ENCODE measurements at regions not wholly inside any gene's neighbourhood (a gene's known extent, or its start where the extent isn't known, plus 50 kb on each side); places are given as distances from the start of the nearest gene placed in this dataset.
"Not testable (repeated sequence)": the region's sequence is repeated elsewhere in the genome, so short reads cannot be mapped to it uniquely, and the experiment has no call there.

- intact Hi-C loops (cut with DNase I): no loop called here
- DNase-seq (ENCODE audit: low spot score) (no peak), ATAC-seq (no peak)
Observed at GRCh38 chr4:100340512-100341485, 150.5 kb upstream of the DDIT4L start.

- DNase-seq (ENCODE audit: low spot score): no peak
- ATAC-seq: no peak
- intact Hi-C loops (cut with DNase I): no loop called here
Observed at GRCh38 chr4:100339870-100340269, 149.6 kb upstream of the DDIT4L start.

- intact Hi-C loops (cut with DNase I); DNase-seq (ENCODE audit: low spot score); ATAC-seq: not testable (repeated sequence)
Observed at GRCh38 chr4:100333491-100333890, 143.2 kb upstream of the DDIT4L start.

- ATAC-seq: peak; percentile 36
- intact Hi-C loops (cut with DNase I): no loop called here
- DNase-seq (ENCODE audit: low spot score): no peak
Observed at GRCh38 chr4:100317032-100317864, 127.0 kb upstream of the DDIT4L start.

GRCh38 chr4:100314057-100314456, 123.8 kb upstream of the DDIT4L start:
- intact Hi-C loops (cut with DNase I): no loop called here

GRCh38 chr4:100312615-100313350, 122.5 kb upstream of the DDIT4L start:
- ATAC-seq (no peak), DNase-seq (ENCODE audit: low spot score) (no peak)
- intact Hi-C loops (cut with DNase I): no loop called here

More at GRCh38 chr4:100314057-100314456, 123.8 kb upstream of the DDIT4L start:
- no peak for ATAC-seq
- DNase-seq (ENCODE audit: low spot score): no peak

- intact Hi-C loops (cut with DNase I): no loop called here
- DNase-seq (ENCODE audit: low spot score) (no peak), ATAC-seq (no peak)
Observed at GRCh38 chr4:100311181-100311580, 120.9 kb upstream of the DDIT4L start.

GRCh38 chr4:100306018-100306417, 115.8 kb upstream of the DDIT4L start:
- no peak for DNase-seq (ENCODE audit: low spot score)
- intact Hi-C loops (cut with DNase I): no loop called here
- ATAC-seq: no peak

GRCh38 chr4:100302061-100303026, 112.1 kb upstream of the DDIT4L start:
- intact Hi-C loops (cut with DNase I): no loop called here
- ATAC-seq: peak; percentile 88
- DNase-seq (ENCODE audit: low spot score): no peak

GRCh38 chr4:100299046-100299840, 109.0 kb upstream of the DDIT4L start:
- peak; percentile 75 for ATAC-seq
- no peak for DNase-seq (ENCODE audit: low spot score)
- intact Hi-C loops (cut with DNase I): no loop called here

GRCh38 chr4:100295792-100296191, 105.5 kb upstream of the DDIT4L start:
- intact Hi-C loops (cut with DNase I): no loop called here
- ATAC-seq (no peak), DNase-seq (ENCODE audit: low spot score) (no peak)

- intact Hi-C loops (cut with DNase I): no loop called here
- ATAC-seq (no peak), DNase-seq (ENCODE audit: low spot score) (no peak)
Observed at GRCh38 chr4:100294356-100294755, 104.1 kb upstream of the DDIT4L start.

GRCh38 chr4:100290585-100290984, 100.3 kb upstream of the DDIT4L start:
- DNase-seq (ENCODE audit: low spot score) (no peak), ATAC-seq (no peak)
- intact Hi-C loops (cut with DNase I): no loop called here

- ATAC-seq (no peak), DNase-seq (ENCODE audit: low spot score) (no peak)
- intact Hi-C loops (cut with DNase I): no loop called here
Observed at GRCh38 chr4:100289946-100290345, 99.7 kb upstream of the DDIT4L start.

- DNase-seq (ENCODE audit: low spot score): no peak
- intact Hi-C loops (cut with DNase I): no loop called here
Observed at GRCh38 chr4:100289530-100289888, 99.2 kb upstream of the DDIT4L start.

GRCh38 chr4:100288811-100289529, 98.7 kb upstream of the DDIT4L start:
- DNase-seq (ENCODE audit: low spot score): no peak

More at GRCh38 chr4:100289530-100289888, 99.2 kb upstream of the DDIT4L start:
- no peak for ATAC-seq

GRCh38 chr4:100288161-100288560, 97.9 kb upstream of the DDIT4L start:
- no peak for DNase-seq (ENCODE audit: low spot score)
- intact Hi-C loops (cut with DNase I): no loop called here
- no peak for ATAC-seq

More at GRCh38 chr4:100288811-100289529, 98.7 kb upstream of the DDIT4L start:
- intact Hi-C loops (cut with DNase I): no loop called here
- no peak for ATAC-seq

All from sciatic nerve (tissue), 2 donors.